Body of pancreas (tissue), 4 donors: ENCODE measurements at regions not wholly inside any gene's neighbourhood (a gene's known extent, or its start where the extent isn't known, plus 50 kb on each side); places are given as distances from the start of the nearest gene placed in this dataset.

Source experiments
- CTCF ChIP-seq, 7 experiments: fragments of 450-650 bp in 4 of 7; fragments of 200-600 bp in 3 of 7; sonication (generic) in 3 of 7; IDR thresholded peaks; one replicate each; pipeline ENCODE4 v1.5.1; 2016 to 2019; ENCODE audit warnings: antibody characterized with exemption in 7 of 7
- POLR2A ChIP-seq, 3 donors: fragments of 450-650 bp; IDR thresholded peaks; one replicate each; pipeline ENCODE4 v1.6.1; 2016; ENCODE audit warnings: antibody characterized with exemption in 3 of 3, mild to moderate bottlenecking in 2 of 3

GRCh38 chr1:239212811-239213220 lies 173.6 kb upstream of the CHRM3 start:
- TF ChIP-seq CTCF (IDR thresholded peaks at IDR 0.05) (no peak), POLR2A (IDR thresholded peaks at IDR 0.05) (peak in 2 of 3 donors; percentile 15 to 28)
